NCI-H2107 (cell line): ENCODE measurements at regions not wholly inside any gene's neighbourhood (a gene's known extent, or its start where the extent isn't known, plus 50 kb on each side); places are given as distances from the start of the nearest gene placed in this dataset.

Source experiments
- DNase-seq: peaks from one replicate; lab custom pipeline; 2025; lab: John Stamatoyannopoulos, UW

GRCh38 chr6:134866563-134866962, 83.3 kb downstream of the ALDH8A1 start:
- DNase-seq = no peak

GRCh38 chr6:134864558-134864957, 85.3 kb downstream of the ALDH8A1 start:
- no peak for DNase-seq

GRCh38 chr6:134863763-134864510, 86.0 kb downstream of the ALDH8A1 start:
- no peak for DNase-seq

DNA sequence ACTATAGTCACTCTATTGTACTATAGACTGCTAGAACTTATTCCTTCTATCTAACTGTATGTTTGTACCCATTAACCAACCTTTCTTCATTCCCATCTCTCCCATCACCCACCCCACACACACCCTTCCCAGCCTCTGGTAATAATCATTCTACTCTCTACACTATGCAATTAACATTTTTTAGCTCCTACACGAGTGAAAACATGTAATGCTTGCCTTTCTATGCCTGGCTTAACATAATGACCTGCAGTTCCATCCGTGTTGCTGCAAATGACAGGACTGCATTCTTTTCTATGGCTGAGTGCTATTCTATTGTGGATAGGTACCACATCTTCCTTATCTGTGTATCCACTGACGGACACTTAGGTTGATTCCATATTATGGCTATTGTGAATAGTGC, 95.5 kb downstream of the ALDH8A1 start:
- DNase-seq = no peak

DNA sequence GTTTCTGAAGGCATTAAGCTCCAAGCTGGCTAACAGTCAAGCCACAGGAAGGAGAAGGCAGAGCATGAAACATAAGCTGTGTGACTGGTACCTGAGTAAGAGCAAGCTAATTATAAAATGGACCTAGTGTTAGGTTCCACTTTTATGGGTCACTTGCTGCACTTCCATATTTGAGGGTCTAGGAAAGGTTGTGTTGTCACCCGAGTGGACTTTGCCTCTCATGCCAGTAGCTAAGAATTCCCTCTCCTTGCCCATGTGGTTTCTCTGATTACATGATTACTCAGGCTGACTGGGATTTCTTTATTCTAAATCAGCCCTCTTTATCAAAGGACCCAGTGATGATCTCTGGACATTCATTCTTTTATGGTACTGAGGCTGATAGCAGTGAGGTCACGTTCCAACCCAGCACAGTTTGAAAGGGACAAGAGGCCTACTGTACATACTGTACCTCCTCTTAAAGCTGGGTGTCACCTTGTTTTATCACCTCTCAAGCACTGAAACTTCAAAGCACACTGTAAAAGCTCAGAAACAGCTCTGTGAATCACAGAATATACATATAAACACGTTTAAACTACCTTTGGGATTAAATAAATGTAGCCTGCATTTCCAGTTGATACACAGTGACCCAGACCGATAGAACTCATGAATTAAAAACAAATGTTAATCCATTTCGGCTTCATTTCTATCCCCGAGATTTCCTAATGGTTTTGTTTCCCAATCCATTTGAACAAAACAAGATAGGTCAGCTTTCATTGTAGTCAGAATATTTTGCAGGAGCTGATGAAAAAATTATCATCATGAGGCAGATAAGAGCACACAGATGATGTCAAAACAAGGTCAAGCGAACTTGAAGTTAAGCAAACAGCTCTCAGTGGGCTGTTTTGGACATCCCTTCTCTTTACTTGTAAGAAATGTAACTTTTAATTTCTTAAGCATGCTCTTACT, 96.5 kb downstream of the ALDH8A1 start:
- DNase-seq = no peak

DNA sequence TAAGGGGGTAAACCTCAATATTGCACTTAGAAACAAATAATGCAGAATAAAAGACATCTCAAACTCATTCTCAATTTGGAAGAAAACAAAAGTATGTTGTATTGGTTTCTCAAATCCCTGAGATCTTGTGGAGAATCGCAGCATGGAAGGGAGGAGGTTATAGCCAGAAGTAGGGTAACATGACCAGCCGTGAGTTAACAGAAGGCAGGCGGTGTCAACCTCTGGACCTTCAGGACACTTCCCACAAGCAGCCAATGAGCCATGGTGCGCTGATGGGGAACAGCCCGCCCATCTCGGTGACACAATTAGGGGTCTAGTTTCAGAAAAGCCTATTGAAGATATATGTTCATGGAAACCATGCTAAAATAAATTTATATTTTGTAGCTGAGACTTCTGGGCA, 98.4 kb downstream of the ALDH8A1 start:
- DNase-seq = no peak

- no peak for DNase-seq
Observed at GRCh38 chr6:134850721-134851305, 99.1 kb downstream of the ALDH8A1 start.

DNA sequence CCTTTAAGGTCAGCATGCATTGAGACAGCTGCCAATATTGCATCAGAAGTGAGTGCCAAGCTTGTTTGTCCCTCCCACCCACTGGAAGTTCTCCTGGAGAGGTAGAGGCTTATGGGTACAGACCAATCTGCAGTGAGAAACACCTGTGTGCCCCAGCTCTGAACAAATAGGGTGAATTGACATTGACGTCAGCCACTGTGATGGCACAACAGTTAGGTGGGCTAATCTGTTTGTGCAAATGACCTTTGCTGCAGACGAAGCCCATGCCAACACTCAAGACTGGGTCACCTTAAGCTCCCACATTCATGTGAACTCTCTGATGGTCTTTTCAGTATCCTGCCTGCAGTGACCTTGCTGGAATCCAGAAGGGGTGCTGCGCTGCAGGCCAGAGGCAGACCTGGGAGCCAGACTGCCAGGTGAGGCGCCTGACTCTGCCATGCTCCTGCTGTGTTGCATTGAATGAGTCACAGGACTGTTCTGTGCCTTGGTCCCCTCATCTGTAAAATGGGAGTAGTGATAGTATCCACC, 99.9 kb downstream of the ALDH8A1 start:
- DNase-seq = no peak

DNA sequence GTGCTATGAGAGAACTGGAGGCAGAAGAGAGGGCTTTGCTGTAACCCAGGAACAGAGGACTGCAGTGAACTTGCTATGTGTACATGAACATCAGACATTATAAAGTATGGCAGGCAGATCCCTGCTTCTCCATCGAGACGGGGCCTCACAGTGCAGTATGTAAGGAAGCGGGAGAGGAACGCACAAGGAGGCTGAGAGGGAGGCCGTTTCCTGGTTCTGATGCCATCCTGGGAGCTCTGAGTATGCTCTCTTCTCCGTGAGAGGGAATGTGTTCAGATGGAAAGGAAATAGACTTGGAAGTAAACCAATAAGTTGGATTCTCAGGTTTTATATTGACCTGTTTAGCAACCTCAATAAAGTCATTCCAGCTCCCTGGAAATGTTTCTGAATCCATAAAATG, 101.8 kb downstream of the ALDH8A1 start:
- no peak for DNase-seq

DNA sequence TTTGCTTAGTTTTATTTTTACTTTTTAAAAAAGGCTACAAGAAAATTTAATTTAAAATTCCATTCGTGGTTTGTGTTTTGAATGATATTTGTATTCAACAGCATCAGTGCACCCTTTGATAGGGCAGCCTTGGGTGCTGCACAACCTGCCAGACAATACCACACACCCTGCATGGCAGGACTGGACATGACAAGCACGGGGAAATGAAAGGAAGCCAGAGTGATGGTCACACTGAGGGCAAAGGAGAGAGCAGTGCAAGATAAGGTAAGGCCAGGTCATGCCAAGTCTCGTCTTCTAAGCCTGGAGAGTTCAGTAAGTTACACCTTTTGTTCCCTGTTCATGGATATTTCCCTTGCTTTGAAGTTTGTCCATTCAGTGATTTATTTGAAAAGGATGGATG, 103.0 kb downstream of the ALDH8A1 start:
- no peak for DNase-seq

DNA sequence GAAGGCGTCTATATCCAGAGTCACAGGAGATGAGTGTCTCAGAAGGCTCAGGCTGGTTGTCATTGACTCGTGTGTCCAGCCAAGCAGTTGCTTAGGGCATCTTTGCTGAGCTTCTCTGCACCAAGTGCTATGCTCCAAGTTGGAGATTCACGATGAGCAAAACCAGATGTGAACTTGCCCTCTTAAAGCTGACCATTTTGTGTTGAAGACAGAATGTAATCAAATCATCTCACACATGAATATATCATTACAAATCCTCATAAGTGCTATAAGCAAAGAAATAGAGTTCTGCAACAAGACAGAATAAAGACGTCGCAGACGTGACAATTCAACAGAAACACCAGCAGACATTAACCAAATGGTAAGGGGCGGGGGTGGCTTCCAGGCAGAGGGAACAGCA, 103.9 kb downstream of the ALDH8A1 start:
- no peak for DNase-seq

- no peak for DNase-seq
Observed at GRCh38 chr6:134844120-134844519, 105.8 kb downstream of the ALDH8A1 start.

DNA sequence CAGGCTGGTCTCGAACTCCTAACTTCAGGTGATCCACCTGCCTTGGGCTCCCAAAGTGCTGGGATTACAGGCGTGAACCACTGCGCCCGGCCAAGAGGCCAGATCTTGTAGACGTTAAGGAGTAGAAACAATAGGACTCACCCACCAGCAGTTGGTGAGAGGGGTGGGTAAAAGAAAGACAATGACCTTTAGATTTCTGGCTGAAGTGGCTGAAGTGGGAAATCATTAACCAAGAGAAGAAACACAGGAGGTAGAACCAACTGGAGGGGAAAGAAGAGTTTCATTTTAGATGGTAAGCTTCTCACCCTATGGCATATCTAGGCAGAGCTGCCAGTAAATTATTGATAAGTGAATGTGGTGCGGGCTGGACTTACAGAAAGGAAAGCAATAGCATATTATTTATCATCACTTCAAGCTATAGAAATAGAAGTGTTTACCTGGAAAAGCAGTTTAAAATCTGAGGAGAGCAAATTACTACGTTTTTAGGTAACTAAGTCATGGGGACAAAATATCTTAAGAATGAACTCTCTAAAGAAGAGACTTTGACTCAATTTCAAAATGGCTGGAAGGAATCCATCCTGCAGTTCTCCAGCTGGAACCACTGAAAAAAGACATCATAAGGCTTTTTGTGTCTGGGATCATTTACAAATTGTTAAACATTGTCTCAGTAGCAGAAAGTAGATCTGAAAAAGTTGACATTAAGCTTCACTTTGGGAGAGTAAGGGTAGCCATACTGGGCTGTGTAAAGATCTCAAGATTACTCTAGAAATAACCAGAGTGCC, 109.6 kb downstream of the ALDH8A1 start:
- no peak for DNase-seq

DNA sequence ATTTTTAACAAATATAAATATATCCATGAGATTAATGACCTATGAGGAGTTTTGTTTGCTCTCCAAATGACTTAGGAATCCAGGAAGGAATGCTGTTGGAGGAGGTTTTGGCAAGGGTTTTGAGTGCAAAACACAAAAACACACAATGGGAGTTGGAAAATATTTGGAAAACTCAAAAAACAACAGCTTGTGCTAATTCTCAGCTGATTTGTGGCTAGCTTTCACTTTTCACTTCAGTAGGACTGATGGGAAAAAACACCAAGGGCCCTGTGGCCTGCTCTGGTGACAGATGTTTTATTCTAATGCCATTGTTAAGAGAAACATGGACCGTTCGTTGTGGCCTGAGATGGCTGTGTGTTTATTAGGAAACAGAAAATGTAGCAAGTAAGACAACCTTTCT, 113.9 kb downstream of the ALDH8A1 start:
- DNase-seq = no peak

GRCh38 chr6:134830940-134831339, 119.0 kb downstream of the ALDH8A1 start:
- DNase-seq = no peak

- DNase-seq = no peak
Observed at GRCh38 chr6:134830194-134830593, 119.7 kb downstream of the ALDH8A1 start.

DNA sequence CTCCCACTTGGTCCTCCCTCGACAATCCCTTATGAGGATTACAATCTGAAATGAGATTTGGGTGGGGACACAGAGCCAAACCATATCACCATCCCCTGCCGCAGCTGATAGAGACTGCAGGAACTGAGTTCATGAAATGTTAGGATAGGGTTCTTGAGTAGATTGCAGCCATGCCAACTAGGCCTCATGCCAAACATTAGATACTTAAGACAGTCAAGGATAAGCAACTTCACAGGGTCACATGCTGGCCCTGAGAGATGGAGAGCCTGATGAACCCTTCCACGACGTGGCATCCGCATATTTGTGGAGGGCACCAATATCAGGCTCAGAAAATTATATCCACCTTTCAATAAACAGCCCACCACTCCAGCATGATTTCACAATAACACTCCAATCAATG, 121.3 kb downstream of the ALDH8A1 start:
- no peak for DNase-seq

GRCh38 chr6:134826889-134827737, 122.8 kb downstream of the ALDH8A1 start:
- DNase-seq = no peak

DNA sequence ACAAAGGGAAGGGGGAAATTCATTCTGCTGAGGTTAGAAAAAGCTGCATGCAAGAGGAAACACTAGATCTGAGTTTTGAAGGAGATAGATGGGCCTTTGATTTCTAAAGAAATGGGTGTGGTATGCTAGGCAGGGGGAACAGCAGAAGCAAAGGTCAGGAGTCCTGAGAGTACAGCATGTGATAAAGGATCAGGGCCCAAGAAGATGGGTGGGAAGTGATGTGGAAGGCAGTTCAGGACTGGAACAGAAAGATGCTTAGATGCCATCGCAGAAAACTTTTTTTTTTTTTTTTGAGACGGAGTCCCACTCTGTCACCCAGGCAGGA, 126.2 kb downstream of the ALDH8A1 start:
- DNase-seq = no peak

- peak; percentile 54 for DNase-seq
Observed at GRCh38 chr6:134822920-134823709, 126.8 kb downstream of the ALDH8A1 start.
